HG03095 (cell line): ENCODE measurements at regions not wholly inside any gene's neighbourhood (a gene's known extent, or its start where the extent isn't known, plus 50 kb on each side); places are given as distances from the start of the nearest gene placed in this dataset.
"Not testable (repeated sequence)": the region's sequence is repeated elsewhere in the genome, so short reads cannot be mapped to it uniquely, and the experiment has no call there.

ENCODE experiments used
- ATAC-seq: cut with Tn5 transposase; IDR thresholded peaks from one replicate; pipeline ENCODE4 v1.9.1; 2021; ENCODE audit warnings: moderate library complexity; ENCODE audit not compliant: unreplicated experiment

DNA sequence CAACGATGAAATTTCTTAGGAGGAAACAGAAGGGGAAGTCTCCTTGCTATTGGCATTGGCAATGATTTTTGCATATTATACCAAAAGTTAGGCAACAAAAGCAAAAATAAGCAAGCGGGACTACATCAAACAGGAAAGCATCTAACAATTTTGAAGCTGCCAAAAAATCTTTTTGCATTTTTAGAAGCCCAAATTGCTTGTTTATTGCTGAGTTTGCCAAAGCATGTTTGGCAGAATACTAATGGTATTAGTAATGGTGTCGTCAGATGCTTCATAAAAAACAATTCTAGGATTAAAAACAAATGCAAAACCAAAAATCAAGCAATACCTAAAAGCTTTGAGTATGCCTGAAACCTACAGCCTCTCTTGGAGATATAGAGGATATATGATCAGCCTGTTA is 80.0 kb downstream of the GALR1 start:
- no peak for ATAC-seq

GRCh38 chr18:77334876-77335275 is 85.2 kb downstream of the GALR1 start:
- ATAC-seq = no peak

GRCh38 chr18:77337604-77338003 is 88.0 kb downstream of the GALR1 start:
- ATAC-seq = no peak

GRCh38 chr18:77339093-77339492 is 89.4 kb downstream of the GALR1 start:
- ATAC-seq = no peak

GRCh38 chr18:77339623-77340022 is 90.0 kb downstream of the GALR1 start:
- no peak for ATAC-seq

GRCh38 chr18:77340815-77341214 is 91.2 kb downstream of the GALR1 start:
- no peak for ATAC-seq

GRCh38 chr18:77341527-77342325 is 92.1 kb downstream of the GALR1 start:
- no peak for ATAC-seq

DNA sequence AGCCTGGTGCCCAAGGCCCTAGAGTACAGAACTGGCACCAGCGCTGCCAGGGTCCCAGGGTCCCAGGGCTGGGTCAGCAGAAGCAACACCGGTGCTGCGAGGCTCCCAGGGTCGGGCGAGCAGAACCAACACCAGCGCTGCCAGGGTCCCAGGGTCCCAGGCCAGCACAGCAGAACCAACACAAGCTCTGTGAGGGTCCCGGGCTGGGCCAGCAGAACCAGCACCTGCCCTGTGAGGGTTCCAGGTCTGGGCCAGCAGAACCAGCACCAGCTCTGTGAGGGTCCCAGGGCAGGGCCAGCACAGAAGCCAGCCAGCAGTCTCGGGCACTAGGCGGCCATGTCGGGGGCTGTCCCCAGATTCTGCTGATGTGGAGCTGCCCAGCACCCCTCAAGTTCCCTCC is 93.1 kb downstream of the GALR1 start:
- ATAC-seq = no peak

GRCh38 chr18:77343846-77344510 is 94.3 kb downstream of the GALR1 start:
- ATAC-seq = no peak

GRCh38 chr18:77344786-77345500 is 95.3 kb downstream of the GALR1 start:
- no peak for ATAC-seq

DNA sequence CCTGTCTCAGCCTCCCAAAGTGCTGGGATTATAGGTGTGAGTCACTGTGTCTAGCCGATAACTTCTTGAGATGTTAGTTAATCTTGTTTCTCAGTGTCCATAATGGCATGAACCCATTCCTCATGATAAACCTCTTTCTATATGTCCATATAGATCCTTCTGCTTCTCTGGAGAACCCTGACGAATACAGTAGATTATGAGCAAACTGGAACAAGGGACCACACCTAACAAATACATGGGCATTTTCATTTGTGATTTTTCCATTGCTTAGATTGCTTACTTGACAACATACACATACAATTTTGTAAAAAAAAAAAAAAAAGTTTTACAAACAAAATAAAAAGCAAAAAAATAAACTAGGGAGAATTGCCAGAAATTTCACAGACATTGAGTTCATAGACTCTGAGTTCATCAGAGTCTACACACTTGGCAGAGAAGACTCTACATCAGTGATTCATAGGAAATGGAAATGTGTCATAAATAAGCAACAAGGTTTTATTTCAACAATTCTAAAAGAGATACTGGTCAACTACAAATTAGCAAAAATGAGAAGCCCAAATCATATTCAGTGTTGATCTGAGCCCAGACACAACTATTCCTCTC is 96.7 kb downstream of the GALR1 start:
- ATAC-seq = no peak

DNA sequence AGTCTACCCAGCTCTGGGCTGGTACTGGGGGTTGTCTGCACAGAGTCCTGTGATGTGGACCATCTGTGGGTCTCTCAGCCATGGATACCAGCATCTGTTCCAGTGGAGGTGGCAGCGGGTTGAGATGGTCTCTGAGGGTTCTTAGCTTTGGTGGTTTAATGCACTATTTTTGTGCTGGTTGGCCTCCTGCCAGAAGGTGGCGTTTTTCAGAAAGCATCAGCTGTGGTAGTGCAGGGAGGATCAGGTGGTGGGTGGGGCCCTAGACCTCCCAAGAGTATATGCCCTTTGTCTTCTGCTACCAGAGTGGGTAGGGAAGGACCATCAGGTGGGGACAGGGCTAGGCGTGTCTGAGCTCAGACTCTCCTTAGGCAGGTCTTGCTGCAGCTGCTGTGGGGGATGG is 103.7 kb downstream of the GALR1 start:
- ATAC-seq = not testable (repeated sequence)

DNA sequence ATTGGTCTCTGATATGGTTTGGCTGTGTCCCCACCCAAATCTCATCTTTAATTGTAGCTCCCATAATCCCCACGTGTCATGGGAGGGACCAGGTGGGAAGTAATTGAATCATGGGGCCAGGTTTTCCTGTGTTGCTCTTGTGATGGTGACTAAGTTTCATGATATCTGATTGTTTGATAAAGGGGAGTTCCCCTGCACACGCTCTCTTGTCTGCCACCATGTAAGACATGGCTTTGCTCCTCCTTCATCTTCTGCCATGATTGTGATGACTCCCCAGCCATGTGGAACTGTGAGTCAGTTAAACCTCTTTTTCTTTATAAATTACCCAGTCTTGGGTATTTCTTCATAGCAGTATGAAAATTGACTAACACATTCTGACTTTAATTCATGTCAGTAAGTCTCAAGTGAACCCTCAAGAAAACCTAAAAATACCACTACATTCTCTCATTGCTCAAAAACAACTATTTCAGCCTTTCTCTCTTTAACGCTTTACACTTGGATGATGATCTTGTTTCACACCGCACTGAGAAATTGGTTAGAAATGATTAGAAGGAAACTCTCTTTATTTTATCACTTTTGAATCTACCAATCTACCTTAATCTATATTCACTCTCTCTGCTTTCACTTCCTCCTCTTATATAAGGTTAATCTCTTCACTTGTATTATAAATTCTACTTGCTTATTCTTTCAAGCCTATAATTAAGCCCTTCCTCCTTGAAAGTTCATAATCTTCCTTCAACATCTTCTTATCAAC is 110.1 kb downstream of the GALR1 start:
- no peak for ATAC-seq

DNA sequence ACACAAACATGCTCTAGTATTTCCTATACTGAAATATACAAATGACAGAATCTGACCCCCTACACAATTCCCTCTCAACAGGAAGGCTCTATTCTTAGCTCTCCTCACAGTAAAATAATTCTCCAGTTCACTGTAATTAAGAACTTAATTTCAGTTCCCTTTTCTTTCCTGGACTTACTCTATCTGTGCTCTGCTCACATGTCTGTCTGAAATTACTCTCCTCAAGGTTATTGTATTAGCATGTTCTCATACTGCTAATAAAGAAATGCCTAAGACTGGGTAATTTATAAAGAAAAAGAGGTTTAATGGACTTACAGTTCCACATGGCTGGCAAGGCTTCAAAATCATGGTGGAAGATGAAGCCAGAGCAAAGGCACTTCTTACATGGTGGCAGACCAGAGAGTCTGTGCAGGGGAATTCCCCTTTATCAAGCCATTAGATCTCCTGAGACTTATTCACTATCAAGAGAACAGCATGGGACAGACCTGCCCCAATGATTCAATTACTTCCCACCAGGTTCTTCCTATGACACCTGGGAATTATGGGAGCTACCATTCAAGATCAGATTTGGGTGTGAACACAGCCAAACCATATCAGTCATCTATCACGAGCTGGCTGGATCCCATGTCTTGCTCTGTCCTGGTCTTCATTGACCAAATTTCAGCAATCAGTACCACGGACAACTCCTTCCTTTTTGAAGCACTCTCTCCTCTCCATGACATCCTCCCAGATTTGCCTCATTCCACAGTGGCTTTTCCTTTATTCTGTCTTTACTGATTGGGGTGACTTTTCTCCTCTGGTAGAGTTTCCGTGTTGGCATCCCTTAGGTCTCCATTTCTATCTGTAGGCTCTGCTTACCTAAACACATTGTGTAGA is 110.9 kb downstream of the GALR1 start:
- ATAC-seq = no peak

DNA sequence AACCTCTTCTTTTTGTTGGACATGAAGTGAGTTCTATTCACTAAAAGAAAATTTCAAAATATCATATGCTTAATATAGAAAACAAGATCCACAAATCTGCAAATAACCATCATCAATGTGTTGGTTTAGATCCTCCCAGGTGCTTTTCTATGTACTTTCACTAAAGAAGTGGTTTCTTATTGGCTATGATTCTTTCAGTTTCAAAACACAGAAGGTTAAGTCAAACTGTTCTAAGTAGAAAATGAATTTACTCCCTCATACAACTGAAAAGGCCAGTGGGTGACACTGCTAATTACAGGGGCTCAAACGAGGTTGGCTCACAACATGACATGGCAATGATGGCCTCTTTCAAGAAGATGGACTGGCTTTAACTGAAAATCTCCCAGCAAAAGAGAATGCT is 111.7 kb downstream of the GALR1 start:
- ATAC-seq = no peak

GRCh38 chr18:77365667-77366066 is 116.0 kb downstream of the GALR1 start:
- no peak for ATAC-seq

DNA sequence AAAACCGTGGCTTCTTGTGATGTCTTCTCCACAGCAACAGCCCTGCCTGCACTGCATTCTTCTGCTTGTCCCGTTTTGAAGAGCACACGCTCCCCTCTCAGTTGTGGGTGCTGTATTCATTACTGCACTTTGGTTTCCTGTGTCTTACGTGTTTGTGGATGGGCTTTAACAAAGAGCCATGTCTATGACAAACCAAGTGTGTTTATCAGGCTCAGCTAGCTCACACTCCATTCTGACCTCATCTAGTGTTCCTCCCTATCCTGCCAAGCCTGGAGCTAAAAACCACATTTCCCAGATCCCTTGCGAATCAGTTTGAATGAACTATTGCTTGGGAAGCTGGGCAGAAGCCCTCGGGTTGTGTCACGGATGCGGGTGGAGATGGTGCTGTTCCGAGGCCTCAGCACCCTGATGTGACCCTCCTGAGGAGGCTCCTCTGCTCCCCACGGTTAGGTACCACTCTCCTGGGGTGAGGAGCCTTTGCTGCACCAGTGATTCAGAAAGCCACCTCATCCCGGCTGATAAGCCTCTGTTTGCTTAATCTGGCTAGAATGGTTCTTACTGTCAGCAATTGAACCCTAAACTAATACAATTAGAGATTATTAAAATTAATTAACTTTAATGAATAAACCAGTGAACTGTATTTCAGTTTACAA is 116.5 kb downstream of the GALR1 start:
- ATAC-seq = no peak

- ATAC-seq = no peak
These were observed 117.3 kb downstream of the GALR1 start for GRCh38 chr18:77366720-77367641.
